ENCODE measurements at regions not wholly inside any gene's neighbourhood (a gene's known extent, or its start where the extent isn't known, plus 50 kb on each side); places are given as distances from the start of the nearest gene placed in this dataset.
"Not testable (repeated sequence)": the region's sequence is repeated elsewhere in the genome, so short reads cannot be mapped to it uniquely, and the experiment has no call there.

- no peak for DNase-seq
Observed at GRCh38 chr10:81680359-81680758, 194.6 kb upstream of the NRG3 start.

- DNase-seq, result no peak
Observed at GRCh38 chr10:81688459-81688858, 186.5 kb upstream of the NRG3 start.

GRCh38 chr10:81696609-81697388, 178.2 kb upstream of the NRG3 start:
- DNase-seq, result no peak

- DNase-seq, result no peak
Observed at GRCh38 chr10:81704596-81704995, 170.4 kb upstream of the NRG3 start.

GRCh38 chr10:81708416-81708815, 166.6 kb upstream of the NRG3 start:
- no peak for DNase-seq

- DNase-seq, result no peak
Observed at GRCh38 chr10:81708929-81709328, 166.1 kb upstream of the NRG3 start.

- DNase-seq, result no peak
Observed at GRCh38 chr10:81722399-81722798, 152.6 kb upstream of the NRG3 start.

- DNase-seq, result no peak
Observed at GRCh38 chr10:81724431-81724830, 150.6 kb upstream of the NRG3 start.

GRCh38 chr10:81725851-81726250, 149.1 kb upstream of the NRG3 start:
- no peak for DNase-seq

GRCh38 chr10:81728692-81729091, 146.3 kb upstream of the NRG3 start:
- no peak for DNase-seq

GRCh38 chr10:81730891-81731290, 144.1 kb upstream of the NRG3 start:
- no peak for DNase-seq

GRCh38 chr10:81733542-81733941, 141.5 kb upstream of the NRG3 start:
- DNase-seq, result no peak

- DNase-seq, result not testable (repeated sequence)
Observed at GRCh38 chr10:81735167-81735566, 139.8 kb upstream of the NRG3 start.

GRCh38 chr10:81759111-81759510, 115.9 kb upstream of the NRG3 start:
- no peak for DNase-seq

- DNase-seq, result no peak
Observed at GRCh38 chr10:81784111-81784597, 90.8 kb upstream of the NRG3 start.

GRCh38 chr10:81792729-81793128, 82.3 kb upstream of the NRG3 start:
- no peak for DNase-seq

- DNase-seq, result no peak
Observed at GRCh38 chr10:81806842-81807241, 68.2 kb upstream of the NRG3 start.

GRCh38 chr10:81814842-81815241, 60.2 kb upstream of the NRG3 start:
- no peak for DNase-seq

- DNase-seq, result no peak
Observed at GRCh38 chr10:81817596-81818170, 57.3 kb upstream of the NRG3 start.

- DNase-seq, result no peak
Observed at GRCh38 chr10:81820418-81820817, 54.6 kb upstream of the NRG3 start.
